Peyer's patch (tissue), 4 donors: ENCODE measurements at regions not wholly inside any gene's neighbourhood (a gene's known extent, or its start where the extent isn't known, plus 50 kb on each side); places are given as distances from the start of the nearest gene placed in this dataset.

Experiments used
- CTCF ChIP-seq, 6 experiments: fragments of 450-650 bp in 4 of 6; fragments of 200-600 bp in 2 of 6; sonication (generic) in 1 of 6; IDR thresholded peaks; one replicate each; pipeline ENCODE4 v1.5.1; 2017 to 2019; ENCODE audit warnings: antibody characterized with exemption in 6 of 6, mild to moderate bottlenecking in 3 of 6, moderate library complexity in 1 of 6
- POLR2A ChIP-seq, 2 donors: fragments of 450-650 bp; IDR thresholded peaks; one replicate each; pipeline ENCODE4 v1.5.1; 2017; ENCODE audit warnings: antibody characterized with exemption in 2 of 2, mild to moderate bottlenecking in 2 of 2, moderate library complexity in 2 of 2

- TF ChIP-seq POLR2A (IDR thresholded peaks at IDR 0.05) (no peak), CTCF (IDR thresholded peaks at IDR 0.05) (no peak)
Measured at GRCh38 chr15:46636206-46636605, 1001.4 kb downstream of the SQOR start.
